A549 (cell line): ENCODE measurements at regions not wholly inside any gene's neighbourhood (a gene's known extent, or its start where the extent isn't known, plus 50 kb on each side); places are given as distances from the start of the nearest gene placed in this dataset.

Source experiments
- CBX2 ChIP-seq: fragments of 200-600 bp; sonication (generic); IDR thresholded peaks from 2 replicates; pipeline ENCODE4 v1.6.1; 2016; ENCODE audit warnings: low read depth, mild to moderate bottlenecking, borderline replicate concordance
- HMGXB4 ChIP-seq: fragments of 250-450 bp; sonication (Bioruptor Pico); IDR thresholded peaks from 2 replicates; pipeline ENCODE4 v1.5.0; 2021; ENCODE audit warnings: mild to moderate bottlenecking, moderate library complexity, borderline replicate concordance
- HOXA7 ChIP-seq: fragments of 250-450 bp; sonication (Bioruptor Pico); IDR thresholded peaks from 2 replicates; pipeline ENCODE4 v1.5.0; 2020; ENCODE audit warnings: mild to moderate bottlenecking, moderate library complexity
- JUN ChIP-seq, 2 experiments: fragments of >200 bp; sonication (Bioruptor Twin); formaldehyde crosslinking; IDR thresholded peaks; 2 replicates in 1 of 2; 3 replicates in 1 of 2; pipeline ENCODE4 v1.6.1; 2016 to 2017
- MAX ChIP-seq: IDR thresholded peaks from 2 replicates; pipeline ENCODE4 v1.6.1; 2012
- NFE2L2 ChIP-seq: fragments of 150-350 bp; conservative IDR thresholded peaks from 2 replicates; pipeline ENCODE4 v1.6.1; 2014; ENCODE audit warnings: low read length
- REST ChIP-seq: fragments of 200-600 bp; sonication (generic); IDR thresholded peaks from 2 replicates; pipeline ENCODE4 v1.6.1; 2016; ENCODE audit warnings: antibody characterized with exemption, mild to moderate bottlenecking, moderate library complexity
- TF ChIP-seq, protein P1 (sequence below): fragments of >200 bp; sonication (Bioruptor Twin); formaldehyde crosslinking; IDR thresholded peaks from 3 replicates; pipeline ENCODE4 v1.5.1; 2016

GRCh38 chr22:27108425-27109114 is 451.2 kb downstream of the MIAT start:
- no peak for TF ChIP-seq HOXA7 (CRISPR knock-in tag)
- no peak for TF ChIP-seq NFE2L2
- TF ChIP-seq CBX2, result no peak
- TF ChIP-seq JUN (IDR thresholded peaks at IDR 0.05), result no peak
- TF ChIP-seq HMGXB4, result no peak
- TF ChIP-seq, protein P1, sequence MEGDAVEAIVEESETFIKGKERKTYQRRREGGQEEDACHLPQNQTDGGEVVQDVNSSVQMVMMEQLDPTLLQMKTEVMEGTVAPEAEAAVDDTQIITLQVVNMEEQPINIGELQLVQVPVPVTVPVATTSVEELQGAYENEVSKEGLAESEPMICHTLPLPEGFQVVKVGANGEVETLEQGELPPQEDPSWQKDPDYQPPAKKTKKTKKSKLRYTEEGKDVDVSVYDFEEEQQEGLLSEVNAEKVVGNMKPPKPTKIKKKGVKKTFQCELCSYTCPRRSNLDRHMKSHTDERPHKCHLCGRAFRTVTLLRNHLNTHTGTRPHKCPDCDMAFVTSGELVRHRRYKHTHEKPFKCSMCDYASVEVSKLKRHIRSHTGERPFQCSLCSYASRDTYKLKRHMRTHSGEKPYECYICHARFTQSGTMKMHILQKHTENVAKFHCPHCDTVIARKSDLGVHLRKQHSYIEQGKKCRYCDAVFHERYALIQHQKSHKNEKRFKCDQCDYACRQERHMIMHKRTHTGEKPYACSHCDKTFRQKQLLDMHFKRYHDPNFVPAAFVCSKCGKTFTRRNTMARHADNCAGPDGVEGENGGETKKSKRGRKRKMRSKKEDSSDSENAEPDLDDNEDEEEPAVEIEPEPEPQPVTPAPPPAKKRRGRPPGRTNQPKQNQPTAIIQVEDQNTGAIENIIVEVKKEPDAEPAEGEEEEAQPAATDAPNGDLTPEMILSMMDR, result no peak
- no peak for TF ChIP-seq MAX
- TF ChIP-seq REST, result no peak
